ENCODE measurements at regions not wholly inside any gene's neighbourhood (a gene's known extent, or its start where the extent isn't known, plus 50 kb on each side); places are given as distances from the start of the nearest gene placed in this dataset.

- no peak for DNase-seq (ENCODE audit: extremely low read depth, low read depth)
- TF ChIP-seq CTCF (IDR thresholded peaks at IDR 0.05; ENCODE audit: low read depth, low read length, missing control alignments): no peak
- no peak overlapping the region for H3K4me3 ChIP-seq (replicated peaks; ENCODE audit: low read depth, low read length)
These were observed 148.9 kb downstream of the OXSM start for GRCh38 chr3:25938566-25939325.

GRCh38 chr3:25940935-25941334, 151.0 kb downstream of the OXSM start:
- H3K4me3 ChIP-seq (replicated peaks; ENCODE audit: low read depth, low read length): no peak overlapping the region
- no peak for DNase-seq (ENCODE audit: extremely low read depth, low read depth)
- no peak for TF ChIP-seq CTCF (IDR thresholded peaks at IDR 0.05; ENCODE audit: low read depth, low read length, missing control alignments)

- no peak for DNase-seq (ENCODE audit: extremely low read depth, low read depth)
- no peak for TF ChIP-seq CTCF (IDR thresholded peaks at IDR 0.05; ENCODE audit: low read depth, low read length, missing control alignments)
These were observed 154.4 kb downstream of the OXSM start for GRCh38 chr3:25944329-25944728.

GRCh38 chr3:25945366-25945765, 155.5 kb downstream of the OXSM start:
- H3K4me3 ChIP-seq (replicated peaks; ENCODE audit: low read depth, low read length): no peak overlapping the region
- no peak for TF ChIP-seq CTCF (IDR thresholded peaks at IDR 0.05; ENCODE audit: low read depth, low read length, missing control alignments)
- DNase-seq (ENCODE audit: extremely low read depth, low read depth): no peak

More at GRCh38 chr3:25944329-25944728, 154.4 kb downstream of the OXSM start:
- no peak overlapping the region for H3K4me3 ChIP-seq (replicated peaks; ENCODE audit: low read depth, low read length)

GRCh38 chr3:25945836-25946235, 155.9 kb downstream of the OXSM start:
- no peak overlapping the region for H3K4me3 ChIP-seq (replicated peaks; ENCODE audit: low read depth, low read length)
- TF ChIP-seq CTCF (IDR thresholded peaks at IDR 0.05; ENCODE audit: low read depth, low read length, missing control alignments): no peak
- DNase-seq (ENCODE audit: extremely low read depth, low read depth): no peak

- TF ChIP-seq CTCF (IDR thresholded peaks at IDR 0.05; ENCODE audit: low read depth, low read length, missing control alignments): no peak
- no peak overlapping the region for H3K4me3 ChIP-seq (replicated peaks; ENCODE audit: low read depth, low read length)
- DNase-seq (ENCODE audit: extremely low read depth, low read depth): no peak
These were observed 162.2 kb downstream of the OXSM start for GRCh38 chr3:25952133-25952532.

- TF ChIP-seq CTCF (IDR thresholded peaks at IDR 0.05; ENCODE audit: low read depth, low read length, missing control alignments): no peak
- DNase-seq (ENCODE audit: extremely low read depth, low read depth): no peak
- no peak overlapping the region for H3K4me3 ChIP-seq (replicated peaks; ENCODE audit: low read depth, low read length)
These were observed 167.1 kb downstream of the OXSM start for GRCh38 chr3:25957026-25957425.
